ENCODE measurements at regions not wholly inside any gene's neighbourhood (a gene's known extent, or its start where the extent isn't known, plus 50 kb on each side); places are given as distances from the start of the nearest gene placed in this dataset.
"Not testable (repeated sequence)": the region's sequence is repeated elsewhere in the genome, so short reads cannot be mapped to it uniquely, and the experiment has no call there.

GRCh38 chr5:92023141-92023471 lies 640.0 kb upstream of the ARRDC3 start:
- Histone ChIP-seq H3K27me3 (no peaks in the 10 kb centered on the region), H3K36me3 (no peaks in the 10 kb centered on the region), H3K9me3 (no peaks in the 10 kb centered on the region), H3K4me1 (no peaks in the 10 kb centered on the region), H3K27ac (no peak overlapping the region), H3K4me3 (no peak overlapping the region)
- TF ChIP-seq CTCF (IDR thresholded peaks at IDR 0.05): no peak
- DNase-seq (no peak), FAIRE-seq (no peak), ATAC-seq (no peak)
- intact Hi-C loops (cut with DNase I): no loop called here
- 24 to 25% methylated on average over 1 of the region's 1 CpG for WGBS, 2 donors

GRCh38 chr5:92022415-92023140 lies 639.5 kb upstream of the ARRDC3 start:
- TF ChIP-seq CTCF (IDR thresholded peaks at IDR 0.05): no peak
- Histone ChIP-seq H3K36me3 (no peaks in the 10 kb centered on the region), H3K9me3 (no peaks in the 10 kb centered on the region), H3K4me1 (no peaks in the 10 kb centered on the region), H3K27ac (no peak overlapping the region), H3K27me3 (no peaks in the 10 kb centered on the region), H3K4me3 (no peak overlapping the region)
- ATAC-seq: no peak
- no peak for DNase-seq
- intact Hi-C loops (cut with DNase I): no loop called here
- WGBS, 2 donors: 58 to 76% methylated on average over 3 of the region's 3 CpGs
- no peak for FAIRE-seq

GRCh38 chr5:92019376-92019990 lies 636.4 kb upstream of the ARRDC3 start:
- Histone ChIP-seq H3K4me3 (no peak overlapping the region), H3K36me3 (no peaks in the 10 kb centered on the region), H3K4me1 (no peaks in the 10 kb centered on the region), H3K27ac (no peak overlapping the region), H3K27me3 (no peaks in the 10 kb centered on the region), H3K9me3 (no peaks in the 10 kb centered on the region)
- DNase-seq (no peak), FAIRE-seq (no peak), ATAC-seq (no peak)
- no peak for TF ChIP-seq CTCF (IDR thresholded peaks at IDR 0.05)
- 46% methylated on average over 2 of the region's 2 CpGs for WGBS, 2 donors
- intact Hi-C loops (cut with DNase I): no loop called here

- no peak for DNase-seq
- ATAC-seq: no peak
- Histone ChIP-seq H3K36me3 (no peaks in the 10 kb centered on the region), H3K4me3 (no peak overlapping the region), H3K9me3 (no peaks in the 10 kb centered on the region), H3K27ac (no peak overlapping the region), H3K27me3 (no peaks in the 10 kb centered on the region), H3K4me1 (no peaks in the 10 kb centered on the region)
- intact Hi-C loops (cut with DNase I): no loop called here
- no peak for FAIRE-seq
- TF ChIP-seq CTCF (IDR thresholded peaks at IDR 0.05): no peak
These were observed 634.7 kb upstream of the ARRDC3 start for GRCh38 chr5:92017776-92018175.

- H3K9me3 ChIP-seq; H3K36me3 ChIP-seq; FAIRE-seq; H3K27me3 ChIP-seq; ATAC-seq; H3K27ac ChIP-seq; H3K4me3 ChIP-seq; H3K4me1 ChIP-seq; intact Hi-C loops (cut with DNase I): not testable (repeated sequence)
- 62% methylated on average over 1 of the region's 1 CpG for WGBS, 2 donors
- DNase-seq: peak in 1 of 6 donors; percentile 6
These were observed 628.7 kb upstream of the ARRDC3 start for GRCh38 chr5:92011845-92012244.
